ENCODE measurements at regions not wholly inside any gene's neighbourhood (a gene's known extent, or its start where the extent isn't known, plus 50 kb on each side); places are given as distances from the start of the nearest gene placed in this dataset.

DNA sequence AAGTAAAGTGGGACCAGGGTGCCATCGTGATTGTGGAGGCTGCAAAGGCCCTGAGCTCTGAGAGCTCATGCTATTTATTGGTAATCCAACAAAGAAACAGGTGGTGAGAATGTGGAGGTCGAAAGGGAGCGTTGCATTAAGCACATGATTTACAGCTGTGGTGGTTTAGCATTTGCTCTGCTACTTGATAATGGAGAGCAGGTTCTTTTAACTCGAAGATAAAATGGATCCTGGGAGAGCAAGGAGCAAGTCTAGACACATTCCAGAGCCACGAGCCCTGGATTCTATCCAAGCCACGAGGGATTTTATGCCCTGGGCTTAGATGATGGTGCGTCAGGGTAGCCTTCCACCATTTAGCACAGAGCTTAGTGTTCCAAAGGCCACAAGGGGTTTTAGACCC lies 1710.1 kb upstream of the CDH9 start:
- TF ChIP-seq POLR2A (IDR thresholded peaks at IDR 0.05) (no peak), POLR2AphosphoS5 (IDR thresholded peaks at IDR 0.05) (no peak)
- TF ChIP-seq, protein P1, sequence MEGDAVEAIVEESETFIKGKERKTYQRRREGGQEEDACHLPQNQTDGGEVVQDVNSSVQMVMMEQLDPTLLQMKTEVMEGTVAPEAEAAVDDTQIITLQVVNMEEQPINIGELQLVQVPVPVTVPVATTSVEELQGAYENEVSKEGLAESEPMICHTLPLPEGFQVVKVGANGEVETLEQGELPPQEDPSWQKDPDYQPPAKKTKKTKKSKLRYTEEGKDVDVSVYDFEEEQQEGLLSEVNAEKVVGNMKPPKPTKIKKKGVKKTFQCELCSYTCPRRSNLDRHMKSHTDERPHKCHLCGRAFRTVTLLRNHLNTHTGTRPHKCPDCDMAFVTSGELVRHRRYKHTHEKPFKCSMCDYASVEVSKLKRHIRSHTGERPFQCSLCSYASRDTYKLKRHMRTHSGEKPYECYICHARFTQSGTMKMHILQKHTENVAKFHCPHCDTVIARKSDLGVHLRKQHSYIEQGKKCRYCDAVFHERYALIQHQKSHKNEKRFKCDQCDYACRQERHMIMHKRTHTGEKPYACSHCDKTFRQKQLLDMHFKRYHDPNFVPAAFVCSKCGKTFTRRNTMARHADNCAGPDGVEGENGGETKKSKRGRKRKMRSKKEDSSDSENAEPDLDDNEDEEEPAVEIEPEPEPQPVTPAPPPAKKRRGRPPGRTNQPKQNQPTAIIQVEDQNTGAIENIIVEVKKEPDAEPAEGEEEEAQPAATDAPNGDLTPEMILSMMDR (IDR thresholded peaks at IDR 0.05), result no peak
- no peak for DNase-seq (ENCODE audit: low spot score)
- no peaks in the 10 kb centered on the region for H3K4me1 ChIP-seq (replicated peaks)
- no peaks in the 10 kb centered on the region for H3K9me3 ChIP-seq
- 50% methylated on average over 7 of the region's 7 CpGs for WGBS
- H3K36me3 ChIP-seq, result no peaks in the 10 kb centered on the region
- H3K27me3 ChIP-seq (replicated peaks; ENCODE audit: insufficient read depth), result no peaks in the 10 kb centered on the region
- H3K4me3 ChIP-seq, result no peak overlapping the region
- intact Hi-C loops (cut with DNase I), result no loop called here
- H3K27ac ChIP-seq, result no peak overlapping the region

DNA sequence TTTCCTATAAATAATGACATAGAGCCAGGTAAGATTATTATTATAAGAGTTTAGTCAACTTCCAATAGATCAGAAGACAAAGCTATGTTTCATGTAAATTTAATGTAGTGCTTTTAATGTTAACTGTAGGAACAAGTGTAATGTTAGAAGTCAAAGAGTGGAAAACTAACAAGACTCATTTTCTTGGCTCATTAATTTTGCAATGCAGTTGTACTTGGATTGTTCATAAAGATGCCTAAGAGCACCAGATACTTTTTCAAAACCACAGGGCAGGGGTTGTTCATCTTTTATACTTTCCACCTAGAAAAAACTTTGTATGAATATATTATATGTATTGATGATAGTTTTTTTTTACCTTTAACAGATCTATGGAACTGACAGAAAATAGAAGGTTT lies 1705.3 kb upstream of the CDH9 start:
- no peak for TF ChIP-seq POLR2AphosphoS5 (IDR thresholded peaks at IDR 0.05)
- TF ChIP-seq POLR2A (IDR thresholded peaks at IDR 0.05), result no peak
- TF ChIP-seq, protein P1 (IDR thresholded peaks at IDR 0.05), result no peak
- Histone ChIP-seq H3K4me3 (no peak overlapping the region), H3K9me3 (no peaks in the 10 kb centered on the region), H3K27ac (no peak overlapping the region), H3K4me1 (replicated peaks) (no peaks in the 10 kb centered on the region), H3K36me3 (no peaks in the 10 kb centered on the region), H3K27me3 (replicated peaks; ENCODE audit: insufficient read depth) (no peaks in the 10 kb centered on the region)
- intact Hi-C loops (cut with DNase I), result no loop called here
- DNase-seq (ENCODE audit: low spot score), result no peak

DNA sequence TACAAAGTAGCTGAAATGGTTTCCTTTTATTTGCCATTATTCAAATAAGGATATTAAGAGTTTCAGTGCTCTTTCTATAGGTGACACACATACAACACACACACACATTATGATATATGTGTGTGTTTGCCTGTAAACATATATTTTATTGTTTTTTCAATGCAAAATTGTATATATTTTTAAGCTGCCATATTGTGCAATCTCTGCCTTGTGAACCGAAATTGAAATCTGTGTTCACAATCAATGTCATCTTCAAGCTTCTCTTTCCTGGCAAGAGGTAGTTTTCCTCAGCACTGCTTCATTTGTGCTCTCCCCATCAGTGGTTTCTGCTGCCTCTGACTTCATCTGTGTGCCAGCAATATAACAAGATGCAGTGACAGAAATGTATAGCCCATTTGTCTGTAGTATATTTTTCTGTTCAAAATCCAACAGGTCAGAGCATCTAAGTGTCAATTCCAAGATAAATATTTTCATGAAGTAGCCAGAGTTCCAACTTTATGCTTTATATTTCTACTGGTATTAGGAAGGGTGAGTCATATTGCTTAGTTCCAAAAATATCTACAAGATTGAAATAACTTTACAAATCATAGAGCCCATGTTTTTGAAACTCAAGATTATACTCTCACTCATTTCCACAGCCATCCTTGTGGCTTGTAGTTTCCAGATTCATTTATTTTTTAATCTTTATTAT lies 1704.8 kb upstream of the CDH9 start:
- no peaks in the 10 kb centered on the region for H3K4me1 ChIP-seq (replicated peaks)
- no peak for DNase-seq (ENCODE audit: low spot score)
- no peak for TF ChIP-seq POLR2AphosphoS5 (IDR thresholded peaks at IDR 0.05)
- TF ChIP-seq, protein P1 (IDR thresholded peaks at IDR 0.05), result no peak
- TF ChIP-seq POLR2A (IDR thresholded peaks at IDR 0.05), result no peak
- no peaks in the 10 kb centered on the region for H3K27me3 ChIP-seq (replicated peaks; ENCODE audit: insufficient read depth)
- no peaks in the 10 kb centered on the region for H3K36me3 ChIP-seq
- 28% methylated on average over 1 of the region's 1 CpG for WGBS
- no peak overlapping the region for H3K27ac ChIP-seq
- H3K9me3 ChIP-seq, result no peaks in the 10 kb centered on the region
- intact Hi-C loops (cut with DNase I), result no loop called here
- no peak overlapping the region for H3K4me3 ChIP-seq

DNA sequence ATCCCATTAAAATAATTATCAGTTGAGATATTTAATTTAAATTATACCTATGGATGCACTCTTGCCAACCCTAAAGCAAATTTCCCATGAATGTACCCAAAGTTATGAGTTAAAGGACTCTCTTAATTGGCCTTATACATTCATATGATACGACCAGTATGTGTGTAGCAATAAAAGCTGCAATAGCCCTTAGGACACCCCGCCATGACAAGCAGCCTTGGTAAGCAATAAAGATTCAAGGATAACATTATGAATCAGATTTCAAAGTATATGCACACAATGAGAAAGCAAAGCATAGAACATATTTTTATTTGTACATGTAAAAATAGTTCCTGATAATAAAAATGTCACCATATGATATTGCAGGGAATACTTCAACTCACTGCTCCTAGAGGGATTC lies 1699.3 kb upstream of the CDH9 start:
- intact Hi-C loops (cut with DNase I), result no loop called here
- Histone ChIP-seq H3K9me3 (no peaks in the 10 kb centered on the region), H3K27me3 (replicated peaks; ENCODE audit: insufficient read depth) (no peaks in the 10 kb centered on the region), H3K4me1 (replicated peaks) (no peaks in the 10 kb centered on the region), H3K4me3 (no peak overlapping the region), H3K36me3 (no peaks in the 10 kb centered on the region), H3K27ac (no peak overlapping the region)
- 21% methylated on average over 2 of the region's 2 CpGs for WGBS
- TF ChIP-seq POLR2A (IDR thresholded peaks at IDR 0.05) (no peak), POLR2AphosphoS5 (IDR thresholded peaks at IDR 0.05) (no peak)
- TF ChIP-seq, protein P1 (IDR thresholded peaks at IDR 0.05), result no peak
- DNase-seq (ENCODE audit: low spot score), result no peak

DNA sequence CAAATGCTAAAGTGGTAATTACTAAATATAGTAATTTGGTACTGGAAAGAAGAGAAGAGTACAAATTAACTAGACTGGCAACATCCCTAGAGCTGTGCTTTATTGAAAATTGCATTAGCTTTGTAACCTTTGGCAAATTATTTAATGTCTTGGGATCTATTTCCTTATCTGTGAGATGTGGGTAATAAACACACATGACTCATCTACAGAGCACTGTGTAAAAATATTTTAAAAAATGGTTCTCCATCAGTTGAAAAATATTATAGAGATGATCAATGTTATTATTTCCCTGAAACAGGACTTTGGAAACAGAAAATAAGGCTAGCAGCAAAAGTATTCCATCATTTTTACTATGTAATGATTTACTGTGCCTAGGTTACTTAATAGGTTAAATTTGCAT lies 1698.8 kb upstream of the CDH9 start:
- H3K27me3 ChIP-seq (replicated peaks; ENCODE audit: insufficient read depth), result no peaks in the 10 kb centered on the region
- no peaks in the 10 kb centered on the region for H3K36me3 ChIP-seq
- intact Hi-C loops (cut with DNase I), result no loop called here
- H3K4me1 ChIP-seq (replicated peaks), result no peaks in the 10 kb centered on the region
- no peak for DNase-seq (ENCODE audit: low spot score)
- no peak overlapping the region for H3K4me3 ChIP-seq
- no peak for TF ChIP-seq POLR2AphosphoS5 (IDR thresholded peaks at IDR 0.05)
- no peak for TF ChIP-seq POLR2A (IDR thresholded peaks at IDR 0.05)
- TF ChIP-seq, protein P1 (IDR thresholded peaks at IDR 0.05), result no peak
- no peaks in the 10 kb centered on the region for H3K9me3 ChIP-seq
- H3K27ac ChIP-seq, result no peak overlapping the region

Data from prostate gland (tissue), 2 donors.